H1 (cell line): ENCODE measurements at regions not wholly inside any gene's neighbourhood (a gene's known extent, or its start where the extent isn't known, plus 50 kb on each side); places are given as distances from the start of the nearest gene placed in this dataset.

Source experiments
- CTCF ChIA-PET: fragments of 300-600 bp; sonication (Branson Sonifier 250); formaldehyde crosslinking; loops from one replicate; lab custom pipeline; 2021; ENCODE audit not compliant: partially characterized antibody; lab: Charles Lee
- POLR2A ChIA-PET: fragments of 300-600 bp; sonication (Branson Sonifier 250); formaldehyde crosslinking; loops from one replicate; lab custom pipeline; 2021; ENCODE audit warnings: inconsistent platforms; ENCODE audit not compliant: partially characterized antibody; lab: Charles Lee
- DNase-seq, 2 experiments: peaks; one replicate each; pipeline versions ENCODE4 v3.0.0 to v3.0.0-alpha.2; 2010 to 2022; ENCODE audit warnings: low spot score in 2 of 2, low read depth in 1 of 2, mixed read lengths in 1 of 2
- FAIRE-seq: peaks from 2 replicates; lab custom pipeline; 2011; peaks lifted over from hg19 to GRCh38; lab: Jason Lieb, UNC
- H2AFZ ChIP-seq: 2 replicates; pipeline ENCODE4 v1.8.1; 2012; ENCODE audit warnings: low read length, inconsistent platforms
- H2AK5ac ChIP-seq: 2 replicates; pipeline ENCODE4 v1.6.1; 2013; ENCODE audit warnings: low read depth, low read length
- H2BK120ac ChIP-seq: replicated peaks from 2 replicates; pipeline ENCODE3; 2013; ENCODE audit warnings: low read depth, low read length, inconsistent platforms
- H2BK12ac ChIP-seq: 2 replicates; pipeline ENCODE4 v1.6.1; 2013; ENCODE audit warnings: low read depth, low read length
- H2BK15ac ChIP-seq: 2 replicates; pipeline ENCODE4 v1.6.1; 2013; ENCODE audit warnings: low read length
- H2BK20ac ChIP-seq: 2 replicates; pipeline ENCODE4 v1.6.1; 2013; ENCODE audit warnings: low read length
- H2BK5ac ChIP-seq: 2 replicates; pipeline ENCODE4 v1.6.1; 2013; ENCODE audit warnings: low read depth, low read length
- H3K14ac ChIP-seq: 2 replicates; pipeline ENCODE4 v1.6.1; 2013; ENCODE audit warnings: inconsistent platforms; ENCODE audit not compliant: insufficient read length
- H3K18ac ChIP-seq: 2 replicates; pipeline ENCODE4 v1.6.1; 2013; ENCODE audit warnings: low read length; ENCODE audit errors: extremely low read depth
- H3K23ac ChIP-seq: 2 replicates; pipeline ENCODE4 v1.6.1; 2013; ENCODE audit warnings: inconsistent platforms; ENCODE audit not compliant: insufficient read length
- H3K23me2 ChIP-seq: 2 replicates; pipeline ENCODE4 v1.6.1; 2013; ENCODE audit warnings: low read depth, low read length
- H3K27ac ChIP-seq: 2 replicates; pipeline ENCODE4 v1.6.1; 2011; ENCODE audit warnings: low read depth, low read length, inconsistent platforms
- H3K27me3 ChIP-seq, 4 experiments: replicated peaks in 1 of 4; 1 replicate in 1 of 4; 2 replicates in 3 of 4; pipeline versions ENCODE4 v1.6.1 to v1.8.1; 2011 to 2013; ENCODE audit warnings: low read length in 3 of 4, mild to moderate bottlenecking in 3 of 4, inconsistent platforms in 2 of 4, mixed read lengths in 2 of 4, moderate library complexity in 1 of 4; ENCODE audit not compliant: control insufficient read depth in 3 of 4, insufficient read depth in 3 of 4; ENCODE audit errors: extremely low read depth in 1 of 4
- H3K36me3 ChIP-seq, 4 experiments: 2 replicates each; pipeline versions ENCODE4 v1.6.1 to v1.8.1; 2011 to 2013; ENCODE audit warnings: mild to moderate bottlenecking in 4 of 4, low read length in 3 of 4, moderate library complexity in 2 of 4, control low read depth in 1 of 4, inconsistent platforms in 1 of 4; ENCODE audit not compliant: insufficient read depth in 4 of 4, control insufficient read depth in 2 of 4
- H3K4ac ChIP-seq: replicated peaks from 2 replicates; pipeline ENCODE3; 2013; ENCODE audit warnings: low read length, low read depth, mixed read lengths, inconsistent platforms; ENCODE audit not compliant: insufficient read length
- H3K4me1 ChIP-seq, 4 experiments: replicated peaks in 1 of 4; 1 replicate in 1 of 4; 2 replicates in 3 of 4; pipeline versions ENCODE4 v1.6.1 to v1.8.1; 2011 to 2013; ENCODE audit warnings: low read length in 3 of 4, inconsistent platforms in 2 of 4, mixed read lengths in 1 of 4; ENCODE audit not compliant: insufficient read depth in 4 of 4, control insufficient read depth in 3 of 4
- H3K4me2 ChIP-seq, 2 experiments: 2 replicates each; pipeline versions ENCODE4 v1.6.1 to v1.8.1; 2011 to 2013; ENCODE audit warnings: low read depth in 2 of 2, low read length in 2 of 2, control low read depth in 1 of 2, inconsistent platforms in 1 of 2, mild to moderate bottlenecking in 1 of 2; ENCODE audit not compliant: insufficient read depth in 1 of 2
- H3K4me3 ChIP-seq, 4 experiments: fragments of 200-600, 300-600 bp in 1 of 4; sonication (generic), shearing (Covaris generic), sonication (Bioruptor Twin) in 1 of 4; 2 replicates each; pipeline versions ENCODE4 v1.5.1 to v1.8.1; 2011 to 2016; ENCODE audit warnings: low read length in 4 of 4, low read depth in 3 of 4, control low read depth in 2 of 4, inconsistent platforms in 2 of 4, mild to moderate bottlenecking in 2 of 4, mixed read lengths in 1 of 4, moderate library complexity in 1 of 4; ENCODE audit not compliant: insufficient read depth in 2 of 4; ENCODE audit errors: extremely low read depth in 1 of 4
- H3K56ac ChIP-seq: replicated peaks from 2 replicates; pipeline ENCODE3; 2013; ENCODE audit warnings: low read depth, mild to moderate bottlenecking, mixed read lengths, low read length, inconsistent platforms; ENCODE audit not compliant: insufficient read length
- H3K79me1 ChIP-seq: 2 replicates; pipeline ENCODE4 v1.6.1; 2013; ENCODE audit warnings: low read depth, low read length, control low read depth
- H3K79me2 ChIP-seq, 2 experiments: 2 replicates each; pipeline versions ENCODE4 v1.6.1 to v1.8.1; 2012 to 2013; ENCODE audit warnings: low read length in 2 of 2, mild to moderate bottlenecking in 2 of 2, inconsistent platforms in 1 of 2; ENCODE audit not compliant: insufficient read depth in 2 of 2, control insufficient read depth in 1 of 2
- H3K9ac ChIP-seq, 4 experiments: replicated peaks in 1 of 4; 1 replicate in 1 of 4; 2 replicates in 3 of 4; pipeline versions ENCODE4 v1.6.1 to v1.8.1; 2011 to 2013; ENCODE audit warnings: low read depth in 3 of 4, low read length in 3 of 4, control low read depth in 2 of 4, mild to moderate bottlenecking in 2 of 4, moderate library complexity in 2 of 4, inconsistent platforms in 1 of 4; ENCODE audit errors: extremely low read depth in 1 of 4
- H3K9me3 ChIP-seq, 2 experiments: 2 replicates each; pipeline versions ENCODE4 v1.6.1 to v1.8.1; 2012 to 2013; ENCODE audit warnings: mild to moderate bottlenecking in 2 of 2, moderate library complexity in 2 of 2, control low read depth in 1 of 2, inconsistent platforms in 1 of 2, low read depth in 1 of 2, low read length in 1 of 2, mixed read lengths in 1 of 2; ENCODE audit not compliant: insufficient read depth in 2 of 2
- H4K20me1 ChIP-seq, 2 experiments: replicated peaks in 1 of 2; 2 replicates each; pipeline versions ENCODE3 to v1.8.1; 2011 to 2013; ENCODE audit warnings: inconsistent platforms in 2 of 2, low read length in 2 of 2, mild to moderate bottlenecking in 1 of 2; ENCODE audit not compliant: insufficient read depth in 2 of 2, control insufficient read depth in 1 of 2
- H4K5ac ChIP-seq: 2 replicates; pipeline ENCODE4 v1.6.1; 2013; ENCODE audit warnings: low read length, low read depth, mixed read lengths, inconsistent platforms; ENCODE audit not compliant: insufficient read length
- H4K8ac ChIP-seq: 2 replicates; pipeline ENCODE4 v1.8.0; 2013; ENCODE audit warnings: mild to moderate bottlenecking, moderate library complexity, low read length, inconsistent platforms; ENCODE audit not compliant: insufficient read depth; ENCODE audit errors: extremely low read depth
- H4K91ac ChIP-seq: replicated peaks from 2 replicates; pipeline ENCODE3; 2013; ENCODE audit warnings: low read length, mixed read lengths, inconsistent platforms; ENCODE audit not compliant: insufficient read length
- JUND ChIP-seq: IDR thresholded peaks from 2 replicates; pipeline ENCODE4 v1.6.1; 2011; ENCODE audit warnings: mild to moderate bottlenecking, improper control_type of control experiment, low read length
- SIN3A ChIP-seq, 2 experiments: IDR thresholded peaks in 1 of 2; conservative IDR thresholded peaks in 1 of 2; 2 replicates each; pipeline ENCODE4 v1.6.1; 2011 to 2012; ENCODE audit warnings: low read length in 2 of 2, improper control_type of control experiment in 1 of 2, low read depth in 1 of 2, mild to moderate bottlenecking in 1 of 2
- WGBS, 2 experiments: shearing (Covaris generic) in 1 of 2; methylation state at CpG; one replicate each; pipeline versions ENCODE4 v1.1.6 to v1.1.7; 2013 to 2015; ENCODE audit warnings: low lambda C conversion rate in 2 of 2, mixed read lengths in 2 of 2, inconsistent platforms in 1 of 2, low coverage in 1 of 2, missing lambda C conversion rate in 1 of 2; ENCODE audit not compliant: insufficient replicate concordance in 2 of 2, insufficient coverage in 1 of 2, insufficient read length in 1 of 2; ENCODE audit errors: extremely low coverage in 1 of 2, missing lambda C conversion rate in 1 of 2; 5-methylcytosine and 5-hydroxymethylcytosine counted together

DNA sequence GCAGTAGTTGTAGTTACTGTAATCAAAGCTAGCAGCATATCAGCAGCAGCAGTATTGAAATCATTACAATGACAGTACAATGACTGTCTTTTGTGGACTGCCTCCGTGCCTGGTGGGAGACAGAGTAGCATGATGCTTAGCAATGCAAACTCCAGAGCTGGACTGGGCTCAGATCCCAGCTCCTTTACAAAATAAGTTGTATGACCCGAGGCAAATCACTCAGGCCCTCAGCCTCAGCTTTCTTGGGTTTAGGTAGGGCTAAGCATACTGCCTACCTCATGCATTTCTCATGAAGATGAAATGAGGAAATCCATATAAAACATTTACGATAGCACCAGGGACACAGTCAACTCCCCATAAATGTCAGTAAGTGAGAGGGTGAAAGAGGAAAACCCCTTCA is 170.7 kb downstream of the TTC32 start:
- Histone ChIP-seq H4K20me1 (no peaks in the 10 kb centered on the region), H4K91ac (no peak overlapping the region), H3K9ac (no peak overlapping the region), H3K27ac (no peak overlapping the region), H3K56ac (no peak overlapping the region), H3K23me2 (no peaks in the 10 kb centered on the region), H3K18ac (no peak overlapping the region), H3K23ac (no peak overlapping the region), H2BK120ac (no peak overlapping the region), H4K5ac (no peak overlapping the region), H2AK5ac (no peak overlapping the region), H2BK12ac (no peak overlapping the region), H3K79me2 (no peaks in the 10 kb centered on the region), H3K14ac (no peak overlapping the region), H3K4me1 (no peaks in the 10 kb centered on the region), H2BK5ac (no peak overlapping the region), H2AFZ (no peak overlapping the region), H3K27me3 (no peaks in the 10 kb centered on the region), H3K36me3 (no peaks in the 10 kb centered on the region), H3K4me3 (no peak overlapping the region), H3K4ac (no peak overlapping the region), H4K8ac (no peak overlapping the region), H3K79me1 (no peaks in the 10 kb centered on the region), H3K4me2 (no peak overlapping the region), H2BK20ac (no peak overlapping the region), H2BK15ac (no peak overlapping the region), H3K9me3 (no peaks in the 10 kb centered on the region)
- WGBS, 2 experiments: 61% methylated on average over 3 of the region's 3 CpGs; no CpG with 5 or more reads in 1 of the 2 experiments
- no peak for FAIRE-seq
- ChIA-PET CTCF (interaction anchor here (1.1 to 5.4 kb wide), 8 partner anchors 11 to 876 kb away, joined by 3 to 24 read pairs (median 6); no protein-coding TSS in a partner anchor), POLR2A (no interaction called here)
- DNase-seq: no peak
- TF ChIP-seq JUND (no peak), SIN3A (conservative IDR thresholded peaks at IDR 0.05 in 1 of 2, IDR thresholded peaks at IDR 0.05 in 1 of 2; ENCODE audit: low read depth in 1 of 2, low read length in 2 of 2) (no peak)
